CD4-positive, alpha-beta memory T cell (primary cell): ENCODE measurements at regions not wholly inside any gene's neighbourhood (a gene's known extent, or its start where the extent isn't known, plus 50 kb on each side); places are given as distances from the start of the nearest gene placed in this dataset.
"Not testable (repeated sequence)": the region's sequence is repeated elsewhere in the genome, so short reads cannot be mapped to it uniquely, and the experiment has no call there.

Experiments used
- CTCF ChIA-PET: fragments of 350-600 bp; sonication (Branson Sonifier 250); formaldehyde crosslinking; loops from one replicate; lab custom pipeline; 2021; ENCODE audit warnings: inconsistent platforms; ENCODE audit not compliant: partially characterized antibody; lab: Charles Lee
- POLR2A ChIA-PET: fragments of 350-600 bp; sonication (Branson Sonifier 250); formaldehyde crosslinking; loops from one replicate; lab custom pipeline; 2021; ENCODE audit not compliant: partially characterized antibody; lab: Charles Lee
- DNase-seq, 5 donors: peaks; one replicate each; pipeline versions ENCODE4 v3.0.0 to v3.0.0-alpha.2; 2020 to 2022; ENCODE audit warnings: mixed read lengths in 1 of 5
- H3K27ac ChIP-seq: one replicate; pipeline ENCODE4 v1.7.0; 2013; ENCODE audit warnings: low read depth, low read length
- H3K27me3 ChIP-seq: 2 replicates; pipeline ENCODE4 v1.7.0; 2013; ENCODE audit warnings: mild to moderate bottlenecking, low read length, moderate library complexity; ENCODE audit not compliant: insufficient read depth
- H3K36me3 ChIP-seq: 2 replicates; pipeline ENCODE4 v1.7.0; 2013; ENCODE audit warnings: mild to moderate bottlenecking, low read length, moderate library complexity; ENCODE audit not compliant: insufficient read depth
- H3K4me1 ChIP-seq: 2 replicates; pipeline ENCODE4 v1.7.0; 2013; ENCODE audit warnings: mild to moderate bottlenecking, low read length, moderate library complexity; ENCODE audit not compliant: insufficient read depth
- H3K4me3 ChIP-seq, 2 donors: one replicate each; pipeline ENCODE4 v1.7.0; 2013; ENCODE audit warnings: low read length in 2 of 2, mild to moderate bottlenecking in 1 of 2
- H3K9me3 ChIP-seq, 2 donors: one replicate each; pipeline ENCODE4 v1.7.0; 2013; ENCODE audit warnings: low read length in 2 of 2, control low read depth in 1 of 2; ENCODE audit not compliant: control insufficient read depth in 1 of 2
- H3K27ac Mint-ChIP-seq, 7 donors: one replicate each; pipeline ENCODE4 v1.8.0; 2020 to 2021; ENCODE audit warnings: mixed read lengths in 7 of 7, mild to moderate bottlenecking in 6 of 7, inconsistent platforms in 3 of 7, moderate library complexity in 3 of 7
- H3K27me3 Mint-ChIP-seq, 2 donors: one replicate each; pipeline ENCODE4 v1.8.0; 2020 to 2021; ENCODE audit warnings: mixed read lengths in 2 of 2
- H3K36me3 Mint-ChIP-seq, 2 donors: one replicate each; pipeline ENCODE4 v1.8.0; 2020 to 2021; ENCODE audit warnings: mixed read lengths in 2 of 2, inconsistent platforms in 1 of 2, mild to moderate bottlenecking in 1 of 2
- H3K4me1 Mint-ChIP-seq, 4 donors: one replicate each; pipeline ENCODE4 v1.8.0; 2020 to 2021; ENCODE audit warnings: mixed read lengths in 4 of 4, mild to moderate bottlenecking in 1 of 4
- H3K4me3 Mint-ChIP-seq, 8 donors: one replicate each; pipeline ENCODE4 v1.8.0; 2020 to 2021; ENCODE audit warnings: mixed read lengths in 8 of 8, mild to moderate bottlenecking in 7 of 8, moderate library complexity in 6 of 8, inconsistent platforms in 3 of 8
- H3K9me3 Mint-ChIP-seq, 8 donors: one replicate each; pipeline ENCODE4 v1.8.0; 2020 to 2021; ENCODE audit warnings: mixed read lengths in 8 of 8, mild to moderate bottlenecking in 5 of 8, inconsistent platforms in 3 of 8, moderate library complexity in 1 of 8
- intact Hi-C: fragments of 100-400 bp; cut with micrococcal nuclease; formaldehyde crosslinking; loops from one replicate; pipeline ENCODE4 v1.15.1; 2023

- H3K27ac Mint-ChIP-seq: no peak overlapping the region
- DNase-seq: no peak
- no peaks in the 10 kb centered on the region for H3K36me3 Mint-ChIP-seq
- no peaks in the 10 kb centered on the region for H3K27me3 ChIP-seq
- ChIA-PET CTCF (no interaction called here), POLR2A (no interaction called here)
- H3K4me3 ChIP-seq: no peak overlapping the region
- H3K27me3 Mint-ChIP-seq: no peaks in the 10 kb centered on the region
- no peak overlapping the region for H3K4me3 Mint-ChIP-seq
- intact Hi-C loops: no loop called here
- H3K4me1 ChIP-seq: no peaks in the 10 kb centered on the region
- H3K9me3 Mint-ChIP-seq: peaks cover 0 to 5% (median 2%) of the 10 kb centered on the region in 8 donors
- no peaks in the 10 kb centered on the region for H3K36me3 ChIP-seq
- H3K9me3 ChIP-seq: no peaks in the 10 kb centered on the region
- H3K4me1 Mint-ChIP-seq: no peaks in the 10 kb centered on the region
- no peak overlapping the region for H3K27ac ChIP-seq
Observed at GRCh38 chr13:85995788-85996418, 196.7 kb upstream of the SLITRK6 start.

DNA sequence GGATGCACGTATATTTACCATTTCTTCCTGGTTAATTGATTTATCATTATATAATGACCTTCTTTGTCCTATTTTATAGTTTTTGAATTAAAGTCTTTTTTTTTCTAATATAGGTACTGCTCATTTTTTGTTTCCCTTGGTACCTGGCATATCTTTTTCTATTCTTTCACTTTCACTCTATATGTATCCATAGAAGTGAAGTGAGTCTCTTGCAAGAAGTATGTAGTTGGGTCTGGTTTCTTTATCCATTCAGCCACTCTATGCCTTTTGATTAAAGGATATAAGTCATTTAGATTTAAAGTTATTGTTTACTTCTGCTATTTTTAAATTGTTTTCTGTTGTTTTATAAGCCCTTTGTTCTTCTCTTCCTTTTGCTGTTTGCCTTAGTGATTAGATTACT is 194.3 kb upstream of the SLITRK6 start:
- Mint-ChIP-seq H3K36me3 (no peaks in the 10 kb centered on the region), H3K27me3 (no peaks in the 10 kb centered on the region), H3K4me3 (no peak overlapping the region), H3K27ac (no peak overlapping the region), H3K4me1 (no peaks in the 10 kb centered on the region), H3K9me3 (peaks cover 0 to 8% (median 3%) of the 10 kb centered on the region in 8 donors)
- CTCF ChIA-PET: no interaction called here
- no peaks in the 10 kb centered on the region for H3K4me1 ChIP-seq
- no peaks in the 10 kb centered on the region for H3K27me3 ChIP-seq
- no peaks in the 10 kb centered on the region for H3K36me3 ChIP-seq
- POLR2A ChIA-PET: no interaction called here
- H3K27ac ChIP-seq: no peak overlapping the region
- intact Hi-C loops: no loop called here
- DNase-seq: no peak
- no peaks in the 10 kb centered on the region for H3K9me3 ChIP-seq
- no peak overlapping the region for H3K4me3 ChIP-seq

GRCh38 chr13:85990397-85990796 is 191.2 kb upstream of the SLITRK6 start:
- H3K27me3 ChIP-seq: no peaks in the 10 kb centered on the region
- Mint-ChIP-seq H3K4me3 (no peak overlapping the region), H3K36me3 (no peaks in the 10 kb centered on the region), H3K27ac (no peak overlapping the region), H3K9me3 (peaks cover 0 to 11% (median 4%) of the 10 kb centered on the region in 8 donors), H3K27me3 (no peaks in the 10 kb centered on the region), H3K4me1 (no peaks in the 10 kb centered on the region)
- H3K27ac ChIP-seq: no peak overlapping the region
- H3K36me3 ChIP-seq: no peaks in the 10 kb centered on the region
- intact Hi-C loops: no loop called here
- no peak overlapping the region for H3K4me3 ChIP-seq
- ChIA-PET POLR2A (no interaction called here), CTCF (no interaction called here)
- DNase-seq: no peak
- H3K9me3 ChIP-seq: no peaks in the 10 kb centered on the region
- H3K4me1 ChIP-seq: no peaks in the 10 kb centered on the region

GRCh38 chr13:85985797-85986196 is 186.6 kb upstream of the SLITRK6 start:
- H3K4me1 ChIP-seq: no peaks in the 10 kb centered on the region
- H3K36me3 ChIP-seq: no peaks in the 10 kb centered on the region
- H3K36me3 Mint-ChIP-seq: no peaks in the 10 kb centered on the region
- H3K9me3 ChIP-seq: no peaks in the 10 kb centered on the region
- H3K9me3 Mint-ChIP-seq: peaks cover under 1 to 13% (median 5%) of the 10 kb centered on the region in 8 donors
- H3K27ac ChIP-seq: no peak overlapping the region
- DNase-seq: no peak
- POLR2A ChIA-PET: no interaction called here
- H3K27me3 ChIP-seq: no peaks in the 10 kb centered on the region
- intact Hi-C loops: no loop called here
- no peaks in the 10 kb centered on the region for H3K4me1 Mint-ChIP-seq
- no peak overlapping the region for H3K27ac Mint-ChIP-seq
- H3K27me3 Mint-ChIP-seq: no peaks in the 10 kb centered on the region
- H3K4me3 ChIP-seq: no peak overlapping the region
- no peak overlapping the region for H3K4me3 Mint-ChIP-seq
- CTCF ChIA-PET: no interaction called here

- Histone ChIP-seq H3K36me3 (no peaks in the 10 kb centered on the region), H3K9me3 (peaks cover 0 to 7% of the 10 kb centered on the region in 2 donors), H3K27me3 (no peaks in the 10 kb centered on the region), H3K4me1 (no peaks in the 10 kb centered on the region), H3K4me3 (no peak overlapping the region), H3K27ac (no peak overlapping the region)
- no peaks in the 10 kb centered on the region for H3K27me3 Mint-ChIP-seq
- ChIA-PET POLR2A (no interaction called here), CTCF (no interaction called here)
- intact Hi-C loops: no loop called here
- peak overlapping the region in 1 of 7 donors; percentile 54 for H3K27ac Mint-ChIP-seq
- no peaks in the 10 kb centered on the region for H3K4me1 Mint-ChIP-seq
- peak overlapping the region in 1 of 8 donors; percentile 47 for H3K4me3 Mint-ChIP-seq
- H3K9me3 Mint-ChIP-seq: peaks cover 2 to 9% (median 6%) of the 10 kb centered on the region in 8 donors
- no peaks in the 10 kb centered on the region for H3K36me3 Mint-ChIP-seq
- no peak for DNase-seq
Observed at GRCh38 chr13:85982102-85982501, 182.9 kb upstream of the SLITRK6 start.

- H3K4me1 ChIP-seq, H3K27ac ChIP-seq, H3K4me3 Mint-ChIP-seq, H3K36me3 ChIP-seq, H3K27ac Mint-ChIP-seq, H3K27me3 Mint-ChIP-seq, H3K27me3 ChIP-seq, CTCF ChIA-PET, H3K4me1 Mint-ChIP-seq, POLR2A ChIA-PET, intact Hi-C loops, H3K4me3 ChIP-seq, DNase-seq, H3K9me3 ChIP-seq, H3K36me3 Mint-ChIP-seq: not testable (repeated sequence)
- peaks cover 2 to 15% (median 8%) of the 10 kb centered on the region in 8 donors for H3K9me3 Mint-ChIP-seq
Observed at GRCh38 chr13:85980447-85980846, 181.2 kb upstream of the SLITRK6 start.

- Histone ChIP-seq H3K36me3 (no peaks in the 10 kb centered on the region), H3K4me3 (no peak overlapping the region), H3K27ac (no peak overlapping the region), H3K27me3 (no peaks in the 10 kb centered on the region), H3K4me1 (no peaks in the 10 kb centered on the region), H3K9me3 (peaks cover 0 to 7% of the 10 kb centered on the region in 2 donors)
- Mint-ChIP-seq H3K27me3 (no peaks in the 10 kb centered on the region), H3K27ac (no peak overlapping the region), H3K36me3 (no peaks in the 10 kb centered on the region), H3K4me1 (no peaks in the 10 kb centered on the region), H3K4me3 (no peak overlapping the region), H3K9me3 (peaks cover 0 to 11% (median 5%) of the 10 kb centered on the region in 8 donors)
- intact Hi-C loops: no loop called here
- ChIA-PET POLR2A (no interaction called here), CTCF (no interaction called here)
- no peak for DNase-seq
Observed at GRCh38 chr13:85976242-85976641, 177.0 kb upstream of the SLITRK6 start.
